ENCODE measurements at regions not wholly inside any gene's neighbourhood (a gene's known extent, or its start where the extent isn't known, plus 50 kb on each side); places are given as distances from the start of the nearest gene placed in this dataset.

GRCh38 chr3:86830566-86830965 is 160.4 kb downstream of the VGLL3 start:
- no peak for TF ChIP-seq TAF1 (IDR thresholded peaks at IDR 0.05; ENCODE audit: borderline replicate concordance, insufficient read depth, low read length)
- TF ChIP-seq POLR2AphosphoS5 (IDR thresholded peaks at IDR 0.05; ENCODE audit: low read depth, low read length) = no peak
